ENCODE measurements at regions not wholly inside any gene's neighbourhood (a gene's known extent, or its start where the extent isn't known, plus 50 kb on each side); places are given as distances from the start of the nearest gene placed in this dataset.

- intact Hi-C loops (cut with micrococcal nuclease): no loop called here
- no TSS peak for BruUV-seq (replicated peaks)
- no peak overlapping the region for H3K9ac ChIP-seq (replicated peaks; ENCODE audit: extremely low read depth, insufficient read depth, low read length)
- ChIA-PET POLR2A (no interaction called here), CTCF (interaction anchor here (0.9 to 1.3 kb wide), 2 partner anchors 16 to 22 kb away, joined by 3 read pairs; no protein-coding TSS in a partner anchor)
- dilution Hi-C loops (cut with MboI; ENCODE audit: extremely low pct_ligation_motif_present, low sequenced_read_pairs): no loop called here
- DNase-seq (ENCODE audit: low read depth, low spot score): no peak
- no peak overlapping the region for H3K27ac ChIP-seq (ENCODE audit: insufficient read depth, low read depth, low read length)
- TF ChIP-seq CTCF (IDR thresholded peaks at IDR 0.05; ENCODE audit: extremely low read depth in 1 of 2, insufficient read depth in 1 of 2, low read depth in 1 of 2, low read length in 2 of 2): no peak
- peak; percentile 47 for TF ChIP-seq FOS (IDR thresholded peaks at IDR 0.05; ENCODE audit: borderline replicate concordance, insufficient read depth, low read length)
- no peak for TF ChIP-seq POLR2A (IDR thresholded peaks at IDR 0.05; ENCODE audit: low read depth, low read length)
- no peak for TF ChIP-seq MAX (IDR thresholded peaks at IDR 0.05; ENCODE audit: insufficient read depth, insufficient read length)
- TF ChIP-seq POLR2AphosphoS5 (IDR thresholded peaks at IDR 0.05; ENCODE audit: insufficient read depth, low read depth, low read length): no peak
- no peak for TF ChIP-seq MYC (IDR thresholded peaks at IDR 0.05; ENCODE audit: low read depth, low read length)
- peak; percentile 52 for TF ChIP-seq JUN (IDR thresholded peaks at IDR 0.05; ENCODE audit: borderline replicate concordance, insufficient read depth, insufficient read length, low read depth)
- no peak for TF ChIP-seq GATA2 (IDR thresholded peaks at IDR 0.05; ENCODE audit: insufficient read depth, insufficient read length, low read depth, low read length)
- no peak for TF ChIP-seq EZH2 (IDR thresholded peaks at IDR 0.05; ENCODE audit: borderline replicate concordance, low read depth, low read length, severe bottlenecking)
- H3K27me3 ChIP-seq (ENCODE audit: control insufficient read depth in 2 of 2, insufficient read depth in 2 of 2, low read length in 2 of 2): peaks cover 0 to 8% of the 10 kb centered on the region in 2 experiments
- no peaks in the 10 kb centered on the region for H3K36me3 ChIP-seq (ENCODE audit: control insufficient read depth in 2 of 2, extremely low read depth in 1 of 2, insufficient read depth in 2 of 2, low read length in 2 of 2)
- H3K79me2 ChIP-seq (ENCODE audit: control insufficient read depth, insufficient read depth, low read length): no peaks in the 10 kb centered on the region
- H3K4me3 ChIP-seq (replicated peaks in 1 of 3; ENCODE audit: insufficient read depth in 1 of 3, low read depth in 1 of 3, low read length in 3 of 3): no peak overlapping the region
- no peak overlapping the region for H2AFZ ChIP-seq (ENCODE audit: low read depth, low read length)
- no peak for FAIRE-seq
- H3K4me2 ChIP-seq (ENCODE audit: insufficient read depth, low read length): no peak overlapping the region
- H3K9me3 ChIP-seq (replicated peaks; ENCODE audit: control insufficient read depth, insufficient read depth, low read length): no peaks in the 10 kb centered on the region
- no peaks in the 10 kb centered on the region for H4K20me1 ChIP-seq (replicated peaks; ENCODE audit: control insufficient read depth, extremely low read depth, insufficient read depth, low read length)
- no peaks in the 10 kb centered on the region for H3K9me1 ChIP-seq (replicated peaks; ENCODE audit: control insufficient read depth, extremely low read depth, insufficient read depth, low read length)
- H3K4me1 ChIP-seq (ENCODE audit: control insufficient read depth, extremely low read depth, insufficient read depth, low read length): no peaks in the 10 kb centered on the region
Measured at GRCh38 chr9:12604164-12604821, 88.9 kb upstream of the TYRP1 start.
